ENCODE measurements at regions not wholly inside any gene's neighbourhood (a gene's known extent, or its start where the extent isn't known, plus 50 kb on each side); places are given as distances from the start of the nearest gene placed in this dataset.

GRCh38 chrX:130975947-130976346 lies 72.9 kb upstream of the ENOX2 start (continued):
- TF ChIP-seq, protein P1, sequence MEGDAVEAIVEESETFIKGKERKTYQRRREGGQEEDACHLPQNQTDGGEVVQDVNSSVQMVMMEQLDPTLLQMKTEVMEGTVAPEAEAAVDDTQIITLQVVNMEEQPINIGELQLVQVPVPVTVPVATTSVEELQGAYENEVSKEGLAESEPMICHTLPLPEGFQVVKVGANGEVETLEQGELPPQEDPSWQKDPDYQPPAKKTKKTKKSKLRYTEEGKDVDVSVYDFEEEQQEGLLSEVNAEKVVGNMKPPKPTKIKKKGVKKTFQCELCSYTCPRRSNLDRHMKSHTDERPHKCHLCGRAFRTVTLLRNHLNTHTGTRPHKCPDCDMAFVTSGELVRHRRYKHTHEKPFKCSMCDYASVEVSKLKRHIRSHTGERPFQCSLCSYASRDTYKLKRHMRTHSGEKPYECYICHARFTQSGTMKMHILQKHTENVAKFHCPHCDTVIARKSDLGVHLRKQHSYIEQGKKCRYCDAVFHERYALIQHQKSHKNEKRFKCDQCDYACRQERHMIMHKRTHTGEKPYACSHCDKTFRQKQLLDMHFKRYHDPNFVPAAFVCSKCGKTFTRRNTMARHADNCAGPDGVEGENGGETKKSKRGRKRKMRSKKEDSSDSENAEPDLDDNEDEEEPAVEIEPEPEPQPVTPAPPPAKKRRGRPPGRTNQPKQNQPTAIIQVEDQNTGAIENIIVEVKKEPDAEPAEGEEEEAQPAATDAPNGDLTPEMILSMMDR (tag by site-specific recombination; IDR thresholded peaks at IDR 0.05) = peak; percentile 53; the same call in 1 of the 2 replicates
- TF ChIP-seq ZBTB8A (tag by site-specific recombination; IDR thresholded peaks at IDR 0.05) = no peak
- no peak for TF ChIP-seq ZNF214 (tag by site-specific recombination; IDR thresholded peaks at IDR 0.05; ENCODE audit: borderline replicate concordance)
- no peak for TF ChIP-seq ZNF707 (tag by site-specific recombination; IDR thresholded peaks at IDR 0.05)
- TF ChIP-seq ZNF660 (tag by site-specific recombination; IDR thresholded peaks at IDR 0.05) = 0 out of 2 replicates have a peak, but pooled peaks have one; percentile 61
- TF ChIP-seq ZNF24 (tag by site-specific recombination; IDR thresholded peaks at IDR 0.05) = no peak
- TF ChIP-seq ZNF677 (tag by site-specific recombination; IDR thresholded peaks at IDR 0.05) = no peak
- no peak for TF ChIP-seq ZNF843 (tag by site-specific recombination; IDR thresholded peaks at IDR 0.05)
- TF ChIP-seq, protein P2, sequence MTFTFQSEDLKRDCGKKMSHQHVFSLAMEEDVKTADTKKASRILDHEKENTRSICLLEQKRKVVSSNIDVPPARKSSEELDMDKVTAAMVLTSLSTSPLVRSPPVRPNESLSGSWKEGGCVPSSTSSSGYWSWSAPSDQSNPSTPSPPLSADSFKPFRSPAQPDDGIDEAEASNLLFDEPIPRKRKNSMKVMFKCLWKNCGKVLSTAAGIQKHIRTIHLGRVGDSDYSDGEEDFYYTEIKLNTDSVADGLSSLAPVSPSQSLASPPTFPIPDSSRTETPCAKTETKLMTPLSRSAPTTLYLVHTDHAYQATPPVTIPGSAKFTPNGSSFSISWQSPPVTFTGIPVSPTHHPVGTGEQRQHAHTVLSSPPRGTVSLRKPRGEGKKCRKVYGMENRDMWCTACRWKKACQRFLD (tag by site-specific recombination; IDR thresholded peaks at IDR 0.05) = no peak
- TF ChIP-seq YY1 (tag by site-specific recombination; IDR thresholded peaks at IDR 0.05) = no peak

DNA sequence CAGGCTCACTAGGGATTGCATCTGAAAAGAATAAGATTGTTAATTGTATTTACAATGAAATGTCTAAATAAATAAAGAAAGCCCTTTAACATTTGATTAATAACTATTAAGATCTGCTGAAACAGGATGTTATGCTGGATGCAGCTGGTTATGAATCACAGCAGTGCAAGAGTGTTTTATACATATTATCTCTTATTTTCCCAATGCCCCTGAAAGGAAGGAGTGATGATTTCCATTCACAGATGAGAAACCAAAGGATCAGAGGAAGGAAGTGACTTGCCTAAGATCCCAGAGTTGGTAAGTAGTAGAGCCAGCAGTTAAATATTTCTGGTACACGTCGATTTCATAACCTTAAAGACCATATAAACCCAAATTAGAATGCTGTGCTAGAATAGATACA lies 76.3 kb upstream of the ARHGAP36 start:
- Histone ChIP-seq H3K4me3 (ENCODE audit: low read depth, low read length) (no peak overlapping the region), H3K9me3 (ENCODE audit: control insufficient read depth, insufficient read depth, low read depth, low read length) (no peaks in the 10 kb centered on the region), H3K36me3 (ENCODE audit: control insufficient read depth in 2 of 2, insufficient read depth in 1 of 2, low read length in 2 of 2) (no peaks in the 10 kb centered on the region; a peak in 1 of 3 replicates), H3K27ac (ENCODE audit: extremely low read depth, low read depth, low read length) (no peak overlapping the region), H3K4me1 (ENCODE audit: control insufficient read depth, insufficient read depth, low read length) (no peaks in the 10 kb centered on the region)
- POLR2A ChIA-PET = no interaction called here
- CTCF ChIA-PET = interaction anchor here (0.6 kb wide), 2 partner anchors 12 to 355 kb away, joined by 3 read pairs; no protein-coding TSS in a partner anchor
- no peak for TF ChIP-seq KLF8 (tag by site-specific recombination; IDR thresholded peaks at IDR 0.05)
- no peak for TF ChIP-seq ZNF23 (tag by site-specific recombination; IDR thresholded peaks at IDR 0.05; ENCODE audit: borderline replicate concordance)
- no peak for TF ChIP-seq ZNF239 (tag by site-specific recombination; IDR thresholded peaks at IDR 0.05)
- no peak for TF ChIP-seq ZBTB17 (tag by site-specific recombination; IDR thresholded peaks at IDR 0.05)
- TF ChIP-seq ZNF76 (tag by site-specific recombination; IDR thresholded peaks at IDR 0.05; ENCODE audit: borderline replicate concordance, low read depth) = no peak
- TF ChIP-seq, protein P2 (tag by site-specific recombination; IDR thresholded peaks at IDR 0.05) = no peak
- TF ChIP-seq ZNF121 (tag by site-specific recombination; IDR thresholded peaks at IDR 0.05) = no peak
- TF ChIP-seq ZNF138 (tag by site-specific recombination; IDR thresholded peaks at IDR 0.05; ENCODE audit: borderline replicate concordance) = no peak
- no peak for TF ChIP-seq ZNF645 (tag by site-specific recombination; IDR thresholded peaks at IDR 0.05)
- no peak for TF ChIP-seq ZNF433 (tag by site-specific recombination; IDR thresholded peaks at IDR 0.05; ENCODE audit: low read depth)
- no peak for TF ChIP-seq ZSCAN16 (tag by site-specific recombination; IDR thresholded peaks at IDR 0.05)
- TF ChIP-seq ZNF362 (tag by site-specific recombination; IDR thresholded peaks at IDR 0.05) = no peak
- TF ChIP-seq ZNF488 (tag by site-specific recombination; IDR thresholded peaks at IDR 0.05) = no peak
- no peak for TF ChIP-seq ZNF394 (tag by site-specific recombination; IDR thresholded peaks at IDR 0.05; ENCODE audit: borderline replicate concordance)
- no peak for TF ChIP-seq ZNF544 (tag by site-specific recombination; IDR thresholded peaks at IDR 0.05)
- no peak for TF ChIP-seq ZNF366 (tag by site-specific recombination; conservative IDR thresholded peaks at IDR 0.05)
- TF ChIP-seq ZNF426 (tag by site-specific recombination; IDR thresholded peaks at IDR 0.05) = no peak
- no peak for TF ChIP-seq ZNF548 (tag by site-specific recombination; IDR thresholded peaks at IDR 0.05)

Data from HEK293 (cell line).